Natural killer cell (primary cell): ENCODE measurements at regions not wholly inside any gene's neighbourhood (a gene's known extent, or its start where the extent isn't known, plus 50 kb on each side); places are given as distances from the start of the nearest gene placed in this dataset.

ENCODE experiments used
- ATAC-seq, 3 donors: fragments of 150-1000 bp in 2 of 3; fragments of 200-7000 bp in 1 of 3; cut with Tn5 transposase; 1 replicate in 1 of 3; 2 replicates in 2 of 3; pipeline ENCODE4 v1.10.0; 2021; ENCODE audit warnings: mild to moderate bottlenecking in 2 of 3, moderate library complexity in 2 of 3
- DNase-seq, 2 donors: peaks; one replicate each; pipeline versions ENCODE4 v3.0.0 to v3.0.0-alpha.2; 2013 to 2021; ENCODE audit warnings: mixed read lengths in 1 of 2
- H3K27ac ChIP-seq: one replicate; pipeline ENCODE4 v1.5.1; 2013; ENCODE audit warnings: mild to moderate bottlenecking, low read length
- H3K27me3 ChIP-seq: one replicate; pipeline ENCODE4 v1.6.1; 2013; ENCODE audit warnings: low read length; ENCODE audit not compliant: control insufficient read depth, insufficient read depth
- H3K36me3 ChIP-seq: one replicate; pipeline ENCODE4 v1.6.1; 2013; ENCODE audit warnings: low read length; ENCODE audit not compliant: control insufficient read depth, insufficient read depth
- H3K4me1 ChIP-seq: one replicate; pipeline ENCODE4 v1.6.1; 2013; ENCODE audit warnings: low read length; ENCODE audit not compliant: control insufficient read depth, insufficient read depth
- H3K4me3 ChIP-seq: one replicate; pipeline ENCODE4 v1.5.1; 2013; ENCODE audit warnings: low read length
- H3K9me3 ChIP-seq: one replicate; pipeline ENCODE4 v1.6.1; 2013; ENCODE audit warnings: low read length; ENCODE audit not compliant: control insufficient read depth, insufficient read depth
- H3K27ac Mint-ChIP-seq, 2 donors: one replicate each; pipeline ENCODE4 v1.8.0; 2022; ENCODE audit warnings: mild to moderate bottlenecking in 2 of 2, mixed read lengths in 2 of 2, moderate library complexity in 1 of 2
- H3K27me3 Mint-ChIP-seq, 2 donors: one replicate each; pipeline ENCODE4 v1.8.0; 2022; ENCODE audit warnings: low read depth in 2 of 2, mixed read lengths in 2 of 2
- H3K36me3 Mint-ChIP-seq: one replicate; pipeline ENCODE4 v1.8.0; 2022; ENCODE audit warnings: mixed read lengths
- H3K4me1 Mint-ChIP-seq, 2 donors: one replicate each; pipeline ENCODE4 v1.8.0; 2022; ENCODE audit warnings: mixed read lengths in 2 of 2
- H3K4me3 Mint-ChIP-seq: one replicate; pipeline ENCODE4 v1.8.0; 2022; ENCODE audit warnings: mild to moderate bottlenecking, moderate library complexity, mixed read lengths
- H3K9me3 Mint-ChIP-seq, 2 donors: one replicate each; pipeline ENCODE4 v1.8.0; 2022; ENCODE audit warnings: mixed read lengths in 2 of 2
- CTCF ChIP-seq: fragments of 200-600 bp; IDR thresholded peaks from one replicate; pipeline ENCODE4 v1.8.0; 2022; ENCODE audit warnings: antibody characterized with exemption
- WGBS: methylation state at CpG from one replicate; pipeline ENCODE4 v1.1.7; 2013; ENCODE audit warnings: missing lambda C conversion rate; ENCODE audit not compliant: insufficient coverage; 5-methylcytosine and 5-hydroxymethylcytosine counted together
- intact Hi-C: fragments of 100-400 bp; cut with micrococcal nuclease; formaldehyde crosslinking; loops from one replicate; pipeline ENCODE4 v1.14.2; 2022

DNA sequence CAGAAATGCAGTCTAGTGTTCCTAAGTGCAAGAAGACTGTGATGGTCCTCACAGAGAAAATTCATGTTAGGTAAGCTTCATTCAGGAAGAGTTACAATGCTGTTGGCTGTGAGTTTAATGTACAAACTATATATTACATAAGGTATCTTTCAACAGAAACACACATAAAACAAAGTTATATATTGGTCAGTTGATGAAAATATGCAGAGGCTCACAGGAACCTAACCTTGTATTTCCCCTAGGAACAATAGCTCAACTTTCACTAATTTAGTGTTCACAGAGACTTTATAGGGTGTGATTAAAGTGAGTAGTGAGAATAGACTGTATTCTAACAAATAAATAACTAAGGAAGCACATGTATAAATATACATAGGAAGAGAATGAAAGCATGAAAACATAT lies 676.9 kb upstream of the ADGRL4 start:
- TF ChIP-seq CTCF: no peak
- Mint-ChIP-seq H3K27ac (no peak overlapping the region), H3K9me3 (peaks cover 15 to 28% of the 10 kb centered on the region in 2 donors), H3K4me3 (no peak overlapping the region), H3K36me3 (peaks cover 8% of the 10 kb centered on the region), H3K27me3 (no peaks in the 10 kb centered on the region), H3K4me1 (no peaks in the 10 kb centered on the region)
- Histone ChIP-seq H3K4me3 (no peak overlapping the region), H3K27ac (no peak overlapping the region), H3K27me3 (no peaks in the 10 kb centered on the region), H3K4me1 (no peaks in the 10 kb centered on the region), H3K36me3 (no peaks in the 10 kb centered on the region), H3K9me3 (peaks cover 8% of the 10 kb centered on the region)
- ATAC-seq (no peak), DNase-seq (no peak)
- intact Hi-C loops: no loop called here

DNA sequence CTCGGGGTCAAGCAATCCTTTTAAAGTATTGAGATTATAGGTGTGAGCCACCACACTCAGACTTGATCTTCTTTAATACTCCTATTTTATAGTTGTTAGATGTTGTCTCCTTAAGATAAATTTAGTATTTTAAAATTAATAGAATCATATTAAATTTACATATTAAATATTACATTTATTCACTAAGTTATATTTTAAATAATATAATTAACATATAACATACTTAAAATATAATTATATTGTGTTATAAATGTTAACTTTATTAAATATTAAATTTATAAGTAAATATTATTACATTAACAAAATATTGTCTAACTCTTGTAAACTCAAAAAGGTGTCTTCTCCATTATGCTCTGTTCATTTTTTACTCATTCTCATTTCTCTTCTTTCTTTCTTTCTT lies 675.9 kb upstream of the ADGRL4 start:
- 86% methylated on average over 1 of the region's 1 CpG for WGBS
- Mint-ChIP-seq H3K4me1 (no peaks in the 10 kb centered on the region), H3K27ac (no peak overlapping the region), H3K9me3 (peaks cover 12 to 27% of the 10 kb centered on the region in 2 donors), H3K4me3 (no peak overlapping the region), H3K27me3 (no peaks in the 10 kb centered on the region), H3K36me3 (peaks cover 7% of the 10 kb centered on the region)
- ATAC-seq (no peak), DNase-seq (no peak)
- Histone ChIP-seq H3K27ac (no peak overlapping the region), H3K36me3 (no peaks in the 10 kb centered on the region), H3K4me3 (no peak overlapping the region), H3K4me1 (no peaks in the 10 kb centered on the region), H3K9me3 (peaks cover 8% of the 10 kb centered on the region), H3K27me3 (no peaks in the 10 kb centered on the region)
- intact Hi-C loops: no loop called here
- TF ChIP-seq CTCF: no peak

DNA sequence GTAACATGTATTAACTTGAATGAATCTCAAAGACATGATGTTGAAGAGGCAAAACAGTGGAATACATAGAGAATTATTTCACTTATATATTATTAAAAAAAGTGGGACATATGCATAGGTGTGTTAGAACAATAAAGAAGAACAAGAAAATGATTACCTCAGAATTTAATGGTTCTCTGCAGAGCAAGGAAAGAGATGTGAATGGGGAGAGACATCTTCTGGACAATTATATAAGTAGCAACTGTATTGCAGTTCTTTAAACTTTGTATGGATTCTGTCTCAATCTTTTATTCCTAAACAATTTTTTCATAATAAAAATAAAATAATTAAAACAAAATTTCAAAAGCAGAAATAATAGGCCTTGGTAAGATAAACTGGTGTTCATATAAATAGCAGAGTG lies 674.9 kb upstream of the ADGRL4 start:
- H3K27ac ChIP-seq: no peak overlapping the region
- no peak for TF ChIP-seq CTCF
- no peaks in the 10 kb centered on the region for H3K27me3 ChIP-seq
- DNase-seq: no peak
- intact Hi-C loops: no loop called here
- Mint-ChIP-seq H3K27ac (no peak overlapping the region), H3K9me3 (peaks cover 6 to 22% of the 10 kb centered on the region in 2 donors), H3K36me3 (no peaks in the 10 kb centered on the region), H3K27me3 (no peaks in the 10 kb centered on the region), H3K4me1 (no peaks in the 10 kb centered on the region), H3K4me3 (no peak overlapping the region)
- no peak for ATAC-seq
- peaks cover 8% of the 10 kb centered on the region for H3K9me3 ChIP-seq
- no peak overlapping the region for H3K4me3 ChIP-seq
- no peaks in the 10 kb centered on the region for H3K36me3 ChIP-seq
- no peaks in the 10 kb centered on the region for H3K4me1 ChIP-seq

DNA sequence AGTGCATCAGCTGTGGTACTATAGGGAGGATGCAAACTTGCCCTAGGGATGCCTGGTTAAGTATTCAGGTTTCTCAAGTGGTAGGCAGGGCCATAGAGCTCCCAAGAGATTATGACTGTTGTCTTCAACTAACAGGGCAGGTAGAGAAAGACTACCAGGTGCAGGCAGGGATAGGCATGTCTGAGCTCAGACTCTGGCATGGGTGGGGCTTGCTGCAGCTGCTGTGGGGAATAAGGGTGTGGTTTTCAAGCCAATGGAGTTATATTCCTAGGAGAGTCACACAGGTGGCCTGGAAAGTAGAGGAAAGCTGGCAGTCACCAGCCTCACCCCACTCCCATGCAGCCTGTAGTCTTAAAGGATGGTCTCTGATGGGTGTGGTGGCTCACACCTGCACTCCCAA lies 673.4 kb upstream of the ADGRL4 start:
- Histone ChIP-seq H3K27me3 (no peaks in the 10 kb centered on the region), H3K4me3 (no peak overlapping the region), H3K4me1 (no peaks in the 10 kb centered on the region), H3K27ac (no peak overlapping the region), H3K9me3 (peaks cover 8% of the 10 kb centered on the region), H3K36me3 (no peaks in the 10 kb centered on the region)
- intact Hi-C loops: no loop called here
- DNase-seq (no peak), ATAC-seq (no peak)
- Mint-ChIP-seq H3K27me3 (no peaks in the 10 kb centered on the region), H3K4me3 (no peak overlapping the region), H3K27ac (no peak overlapping the region), H3K4me1 (no peaks in the 10 kb centered on the region), H3K9me3 (peaks cover 5 to 28% of the 10 kb centered on the region in 2 donors), H3K36me3 (no peaks in the 10 kb centered on the region)
- no peak for TF ChIP-seq CTCF
